Medulla oblongata (tissue), 1 donor: ENCODE measurements at regions not wholly inside any gene's neighbourhood (a gene's known extent, or its start where the extent isn't known, plus 50 kb on each side); places are given as distances from the start of the nearest gene placed in this dataset.
"Not testable (repeated sequence)": the region's sequence is repeated elsewhere in the genome, so short reads cannot be mapped to it uniquely, and the experiment has no call there.

ENCODE experiments used
- DNase-seq: peaks from one replicate; pipeline ENCODE4 v3.0.0-alpha.2; 2015; ENCODE audit errors: extremely low spot score

DNA sequence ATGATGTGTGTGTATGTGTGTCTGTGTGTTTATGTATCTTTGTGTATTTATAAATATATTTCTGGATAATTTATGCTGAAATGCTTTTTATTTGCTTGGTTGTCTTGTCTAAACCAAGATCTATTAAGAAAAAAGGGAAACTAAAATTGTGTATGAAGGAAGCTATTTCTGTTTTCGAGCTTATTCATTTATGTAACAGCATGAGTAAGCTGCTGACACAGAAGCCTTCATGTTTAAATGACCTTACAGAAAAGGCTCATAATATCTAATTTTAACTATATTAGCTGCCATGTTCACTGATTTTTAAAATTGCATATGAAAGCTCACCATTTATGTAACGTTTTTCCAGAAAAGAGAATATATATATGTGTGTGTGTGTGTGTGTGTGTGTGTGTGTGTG lies 392.8 kb downstream of the PTH2R start:
- DNase-seq: no peak

DNA sequence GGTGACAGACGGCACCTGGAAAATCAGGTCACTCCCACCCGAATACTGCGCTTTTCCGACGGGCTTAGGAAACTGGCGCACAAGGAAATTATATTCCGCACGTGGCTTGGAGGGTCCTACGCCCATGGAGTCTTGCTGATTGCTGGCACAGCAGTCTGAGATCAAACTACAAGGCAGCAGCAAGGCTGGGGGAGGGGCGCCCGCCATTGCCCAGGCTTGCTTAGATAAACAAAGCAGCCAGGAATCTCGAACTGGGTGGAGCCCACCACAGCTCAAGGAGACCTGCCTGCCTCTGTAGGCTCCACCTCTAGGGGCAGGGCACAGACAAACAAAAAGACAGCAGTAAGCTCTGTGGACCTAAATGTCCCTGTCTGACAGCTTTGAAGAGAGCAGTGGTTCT lies 394.3 kb downstream of the PTH2R start:
- not testable (repeated sequence) for DNase-seq

DNA sequence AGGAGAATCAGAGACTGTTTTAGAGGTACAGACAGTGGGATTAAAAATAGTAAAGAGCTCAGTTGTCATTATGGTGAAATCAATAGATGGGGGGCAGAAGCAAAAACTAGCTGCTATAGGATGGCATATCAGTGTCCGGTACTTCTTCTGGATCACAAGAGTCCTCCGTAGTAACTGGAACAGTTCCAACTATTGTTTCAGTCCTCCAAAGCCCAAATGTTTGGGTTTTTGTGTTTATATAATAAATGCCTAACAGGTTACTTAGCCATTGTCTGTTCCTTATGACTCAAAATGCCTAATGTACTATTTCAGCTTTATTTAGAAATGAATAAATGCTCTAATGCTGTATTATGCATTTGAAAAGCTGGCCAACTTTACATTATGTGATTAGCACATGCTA lies 401.2 kb downstream of the PTH2R start:
- DNase-seq: no peak

DNA sequence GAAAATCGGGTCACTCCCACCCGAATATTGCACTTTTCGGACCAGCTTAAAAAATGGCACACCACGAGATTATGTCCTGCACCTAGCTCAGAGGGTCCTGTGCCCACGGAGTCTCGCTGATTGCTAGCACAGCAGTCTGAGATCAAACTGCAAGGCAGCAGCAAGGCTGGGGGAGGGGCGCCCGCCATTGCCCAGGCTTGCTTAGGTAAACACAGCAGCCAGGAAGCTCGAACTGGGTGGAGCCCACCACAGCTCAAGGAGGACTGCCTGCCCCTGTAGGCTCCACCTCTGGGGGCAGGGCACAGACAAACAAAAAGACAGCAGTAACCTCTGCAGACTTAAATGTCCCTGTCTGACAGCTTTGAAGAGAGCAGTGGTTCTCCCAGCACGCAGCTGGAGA lies 405.3 kb downstream of the PTH2R start:
- not testable (repeated sequence) for DNase-seq

DNA sequence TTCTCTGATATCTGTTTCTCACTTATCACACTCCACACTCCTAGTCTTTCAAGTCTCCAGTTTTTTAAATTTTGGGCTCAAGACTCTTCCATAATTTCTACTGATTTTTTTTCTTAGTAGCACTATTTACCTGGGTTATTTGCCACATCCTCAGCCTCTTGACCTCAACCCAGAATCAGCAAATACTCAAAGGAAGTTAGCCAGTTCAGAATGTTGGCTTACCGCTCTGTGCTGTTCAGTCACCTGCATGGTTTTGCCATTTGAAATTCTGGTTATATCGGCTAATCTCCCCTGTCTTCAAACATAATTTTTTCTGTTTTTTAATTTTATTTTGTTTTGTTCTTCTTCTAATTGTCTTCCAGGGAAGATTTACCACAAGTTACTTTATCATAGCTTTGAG lies 412.6 kb downstream of the PTH2R start:
- DNase-seq: no peak

DNA sequence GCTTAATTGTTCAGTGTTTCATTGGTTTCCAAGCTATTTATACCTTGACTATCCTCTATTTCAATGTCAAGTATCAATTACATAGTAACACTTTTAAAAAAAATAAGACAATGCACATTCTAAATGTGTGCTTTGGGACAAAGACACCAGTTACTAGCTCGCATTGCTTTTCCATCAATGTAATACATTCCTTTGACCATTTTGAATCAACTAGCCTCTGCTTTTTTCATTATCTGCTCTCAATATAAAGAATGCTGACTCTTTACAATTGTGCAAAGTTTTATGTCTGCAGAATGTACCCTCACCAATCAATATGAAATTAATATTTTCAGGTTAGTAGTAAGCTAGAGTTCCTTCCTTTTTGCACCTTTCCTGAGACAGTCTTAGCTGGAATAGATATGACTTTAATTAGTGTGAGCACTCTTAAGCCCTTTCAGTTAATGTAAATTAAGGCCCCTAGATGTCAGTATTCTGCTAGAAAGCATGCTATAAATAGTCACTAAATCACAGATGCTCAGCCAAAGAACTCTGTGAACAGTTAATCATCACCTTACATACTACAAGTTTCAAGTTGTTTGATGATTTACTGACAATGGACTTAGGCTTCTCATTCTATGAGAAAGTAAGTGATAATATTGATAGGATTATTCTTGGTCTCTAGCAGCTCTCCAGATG lies 413.6 kb downstream of the PTH2R start:
- peak; percentile 11 for DNase-seq

DNA sequence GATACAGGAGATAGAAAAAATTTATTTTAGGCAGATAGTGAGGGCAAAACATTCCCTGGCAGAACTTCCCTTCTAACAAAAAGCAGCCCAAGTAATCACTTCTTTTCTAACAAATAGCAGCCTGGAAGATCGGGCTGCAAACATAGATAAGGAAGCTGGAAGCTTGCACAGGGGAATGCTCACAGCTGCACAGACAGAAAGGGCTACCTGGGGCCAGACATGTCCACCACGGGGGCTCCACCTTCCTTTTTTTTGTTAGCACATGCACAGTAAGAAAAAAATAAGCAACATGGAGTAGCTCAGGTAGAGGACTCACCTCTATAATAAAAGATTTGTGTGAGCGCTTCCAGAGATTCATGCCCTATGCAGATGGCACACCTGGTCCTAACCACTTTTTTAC lies 420.5 kb downstream of the PTH2R start:
- DNase-seq: no peak

DNA sequence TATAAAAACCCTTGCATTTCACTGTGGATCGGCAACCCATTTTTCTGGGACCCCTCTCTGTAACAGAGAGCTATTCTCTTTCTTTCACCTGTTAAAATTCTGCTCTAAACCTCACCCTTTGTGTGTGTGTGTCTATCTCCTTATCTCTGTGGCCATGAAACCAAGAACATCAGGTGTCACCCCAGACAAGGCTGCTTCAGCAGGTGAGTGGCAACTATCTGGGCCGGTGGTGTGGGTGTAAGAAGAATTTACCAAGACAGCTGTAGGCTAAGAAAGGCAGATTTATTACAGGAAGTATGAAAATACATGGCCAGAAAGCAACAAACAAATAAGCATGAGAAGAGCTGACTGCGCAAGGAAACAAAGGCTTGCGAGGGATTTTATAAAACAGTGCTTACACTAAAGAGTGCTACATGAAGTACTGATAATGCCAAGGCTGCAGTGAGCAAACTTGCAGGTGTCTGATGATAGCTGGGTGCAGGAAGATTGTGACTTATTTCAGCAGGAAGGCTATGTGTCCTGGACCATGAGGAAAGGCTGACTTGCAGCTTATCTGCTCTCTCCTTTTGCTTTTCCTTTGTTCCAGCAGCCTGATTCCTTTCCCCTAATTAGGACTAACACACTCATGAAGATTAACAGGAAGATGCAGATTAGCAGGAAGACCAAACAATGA lies 421.1 kb downstream of the PTH2R start:
- no peak for DNase-seq

DNA sequence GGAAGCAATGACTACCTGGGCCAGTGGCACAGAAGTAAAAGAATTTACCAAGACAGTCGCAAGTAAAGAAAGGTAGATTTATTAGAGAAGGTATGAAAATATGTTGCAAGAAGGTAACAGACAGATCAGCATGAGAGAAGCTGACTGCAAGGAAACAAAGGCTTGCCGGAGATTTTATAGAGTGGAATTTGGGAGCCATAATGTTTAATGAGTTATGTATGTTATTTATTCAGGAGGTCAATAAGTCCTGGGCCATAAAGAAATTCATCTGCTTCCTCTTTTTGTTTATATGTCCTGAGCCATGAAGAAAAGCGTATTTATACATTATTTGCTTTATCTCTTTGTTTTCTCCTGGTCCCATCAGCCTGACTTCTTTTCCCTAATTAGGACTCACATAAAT lies 423.6 kb downstream of the PTH2R start:
- no peak for DNase-seq

DNA sequence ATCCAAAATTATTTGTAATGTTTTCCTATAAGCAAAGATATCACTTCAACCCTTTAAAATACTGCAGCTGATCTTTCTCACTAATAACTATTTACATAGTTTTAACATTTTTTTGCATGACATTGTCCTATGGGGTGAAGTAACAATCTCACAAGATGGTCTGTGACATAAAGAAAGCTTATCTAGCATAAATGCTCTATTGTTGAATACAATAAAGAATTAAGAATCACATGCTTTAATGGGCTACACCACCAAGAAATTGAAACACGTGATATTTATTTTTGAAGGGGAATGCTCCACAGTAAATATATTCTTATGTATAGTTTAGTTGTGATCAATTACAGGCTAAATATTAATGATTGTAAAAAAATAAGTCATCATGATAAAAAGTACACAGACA lies 441.1 kb downstream of the PTH2R start:
- no peak for DNase-seq

DNA sequence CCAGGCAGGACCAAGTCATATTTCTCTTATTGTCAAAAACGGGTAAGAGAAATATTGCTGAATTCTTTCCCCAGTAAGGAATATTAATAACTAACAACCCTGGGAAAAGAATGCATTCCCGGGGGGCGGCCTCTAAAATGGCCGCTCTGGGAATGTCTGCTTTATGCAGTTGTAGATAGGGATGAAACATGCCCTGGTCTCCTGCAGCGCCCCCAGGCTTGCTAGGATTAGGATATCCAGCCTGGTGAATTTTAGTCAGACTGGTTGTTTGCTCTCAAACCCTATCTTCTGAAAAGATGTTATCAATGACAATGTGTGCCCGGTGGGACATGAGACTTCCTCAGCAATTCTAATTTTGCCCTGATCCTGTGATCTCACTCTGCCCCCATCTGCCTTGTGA lies 448.1 kb downstream of the PTH2R start:
- DNase-seq: no peak

DNA sequence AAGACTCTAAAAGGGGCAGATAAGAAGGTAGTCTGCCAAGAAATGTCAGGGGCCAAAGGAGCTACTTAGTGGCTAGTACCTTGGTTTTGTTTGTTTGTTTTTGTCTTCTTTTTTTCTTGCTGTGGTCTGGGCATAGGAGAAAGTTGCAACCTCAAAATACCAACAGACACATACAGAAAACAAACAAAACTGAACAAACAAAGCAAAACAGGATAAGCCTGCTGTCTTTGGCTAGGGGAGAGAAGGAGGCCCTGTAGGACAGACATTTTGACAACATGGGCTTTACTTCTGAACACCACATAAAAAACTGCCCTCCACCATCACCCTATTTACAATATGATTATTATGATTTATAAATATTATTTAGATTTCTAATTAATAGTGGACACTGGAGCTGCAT lies 460.8 kb downstream of the PTH2R start:
- DNase-seq: no peak

DNA sequence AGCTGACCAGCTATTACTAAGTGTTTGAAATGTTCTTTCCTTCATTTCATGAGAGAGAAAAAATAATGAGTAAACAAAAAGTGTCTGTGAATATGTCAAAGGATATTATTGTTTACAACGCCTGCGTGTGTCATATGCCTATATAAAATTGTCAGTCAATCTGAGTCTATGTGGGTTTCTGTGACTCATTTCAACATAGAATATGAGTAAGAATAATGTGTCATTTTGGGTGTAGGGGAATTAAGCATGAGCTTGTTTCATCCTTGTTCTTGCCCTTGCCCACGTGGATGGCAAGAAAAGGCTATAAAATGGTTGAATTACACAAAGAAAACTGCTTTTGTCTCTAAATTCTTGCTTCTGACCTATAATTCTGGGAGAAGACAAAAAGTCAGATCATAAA lies 466.0 kb downstream of the PTH2R start:
- no peak for DNase-seq

DNA sequence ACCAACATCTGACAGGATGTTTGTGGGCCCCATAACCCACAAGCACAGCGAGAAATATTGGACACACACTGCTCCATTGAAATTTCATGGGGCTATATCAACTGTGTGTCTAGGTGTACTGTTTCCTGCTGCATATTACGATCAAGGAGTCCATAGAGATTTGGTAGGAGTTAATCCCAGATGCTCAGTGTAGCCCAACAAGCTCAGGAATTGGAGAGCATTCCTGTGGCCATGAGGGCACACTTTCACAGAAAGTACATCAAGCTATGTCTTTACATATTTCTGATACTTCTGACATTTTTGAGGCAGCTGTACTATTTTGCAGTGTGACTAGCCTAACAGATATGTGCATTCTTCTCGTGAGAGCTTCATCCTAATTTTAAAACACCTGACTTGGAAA lies 473.1 kb downstream of the PTH2R start:
- no peak for DNase-seq

DNA sequence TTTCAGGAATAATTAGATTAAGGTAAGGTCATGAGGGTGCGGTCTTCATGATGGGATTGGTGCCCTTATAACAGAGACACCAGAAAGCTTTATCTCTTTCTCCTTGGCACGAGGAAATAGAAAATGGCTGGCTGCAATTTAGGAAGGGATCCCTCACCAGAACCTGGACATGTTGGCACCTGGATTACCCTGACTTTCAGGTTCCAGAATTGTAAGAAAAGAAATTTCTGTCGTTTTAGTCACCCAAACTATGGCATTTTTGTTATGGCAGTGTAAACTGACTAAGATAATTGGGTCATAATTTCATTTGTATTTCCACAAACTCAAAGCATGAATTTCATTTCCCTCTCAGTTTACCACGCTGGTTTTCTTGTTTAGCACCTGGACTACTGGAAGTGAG lies 473.6 kb downstream of the PTH2R start:
- DNase-seq: no peak

DNA sequence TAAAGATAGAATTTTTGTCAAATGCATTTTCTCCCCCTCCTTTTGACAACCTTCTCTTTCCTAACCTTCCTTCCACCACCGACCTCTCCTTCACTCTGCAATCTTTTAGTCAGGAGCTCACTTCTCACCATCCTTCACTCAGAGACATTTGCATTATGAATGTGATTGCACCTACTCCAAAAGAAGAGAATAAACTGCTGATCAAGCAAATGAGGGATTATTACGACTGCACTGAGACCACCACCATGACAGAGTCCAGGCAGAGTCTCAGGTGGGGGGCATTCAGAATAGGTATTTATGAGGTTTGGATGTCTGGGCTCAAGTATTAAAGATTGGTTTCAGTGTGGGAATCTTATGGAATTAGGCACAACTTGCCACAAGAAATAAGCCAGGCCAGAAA lies 483.9 kb downstream of the PTH2R start:
- no peak for DNase-seq

DNA sequence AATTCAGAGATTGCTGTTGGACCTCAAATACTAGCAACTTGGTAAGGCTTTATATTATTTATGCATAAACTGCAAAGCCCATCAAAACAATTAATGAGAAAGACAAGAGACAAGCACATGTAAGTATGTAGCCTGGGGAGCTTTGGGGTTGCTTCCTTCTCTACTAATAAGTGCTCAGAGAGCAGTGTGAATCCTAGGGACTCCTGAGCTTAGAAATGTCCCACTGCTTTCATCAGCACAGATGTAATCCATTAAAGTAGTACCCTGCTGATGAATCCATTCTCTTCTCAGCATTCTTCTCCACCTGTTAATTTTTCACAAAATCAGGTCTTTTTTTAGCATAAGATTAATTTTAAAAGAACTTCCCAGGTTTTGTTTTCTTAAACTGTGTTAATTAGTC lies 485.6 kb downstream of the PTH2R start:
- no peak for DNase-seq

DNA sequence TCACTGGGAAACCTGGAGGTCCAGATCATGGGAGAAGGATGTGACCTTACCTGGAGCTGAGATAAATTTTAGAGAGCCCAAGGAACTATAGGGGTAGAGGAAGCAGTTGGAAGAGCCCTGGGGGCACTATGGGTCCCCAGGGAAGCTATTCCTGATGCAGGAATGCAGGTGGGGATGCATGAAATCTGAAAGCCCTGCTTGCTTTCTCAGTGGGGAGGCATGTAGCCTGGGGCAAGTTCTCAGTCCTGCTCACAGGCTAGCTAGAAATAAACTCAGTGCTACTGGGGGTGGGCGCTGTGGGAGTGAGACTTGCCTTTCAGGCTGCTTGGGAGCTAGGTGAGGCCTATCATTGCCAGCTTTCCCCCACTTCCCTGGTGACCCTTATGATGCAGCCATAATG lies 499.7 kb downstream of the PTH2R start:
- no peak for DNase-seq

DNA sequence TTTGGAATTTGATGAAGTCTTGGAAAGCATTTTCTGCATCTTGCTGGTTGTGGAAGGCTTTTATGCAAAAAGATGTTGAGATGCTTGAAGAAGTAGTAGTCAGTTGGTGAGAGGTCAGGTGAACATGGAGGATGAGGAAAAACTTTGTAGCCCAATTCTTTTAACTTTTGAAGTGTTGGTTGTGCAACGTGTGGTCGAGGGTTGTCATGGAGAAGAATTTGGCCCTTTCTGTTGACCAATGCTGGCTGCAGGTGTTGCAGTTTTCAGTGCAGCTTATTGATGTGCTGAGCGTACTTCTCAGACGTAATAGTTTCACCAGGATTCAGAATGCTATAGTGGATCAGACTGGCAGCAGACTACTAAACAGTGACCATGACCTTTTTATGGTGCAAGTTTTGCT lies 508.4 kb upstream of the MAP2 start:
- no peak for DNase-seq

DNA sequence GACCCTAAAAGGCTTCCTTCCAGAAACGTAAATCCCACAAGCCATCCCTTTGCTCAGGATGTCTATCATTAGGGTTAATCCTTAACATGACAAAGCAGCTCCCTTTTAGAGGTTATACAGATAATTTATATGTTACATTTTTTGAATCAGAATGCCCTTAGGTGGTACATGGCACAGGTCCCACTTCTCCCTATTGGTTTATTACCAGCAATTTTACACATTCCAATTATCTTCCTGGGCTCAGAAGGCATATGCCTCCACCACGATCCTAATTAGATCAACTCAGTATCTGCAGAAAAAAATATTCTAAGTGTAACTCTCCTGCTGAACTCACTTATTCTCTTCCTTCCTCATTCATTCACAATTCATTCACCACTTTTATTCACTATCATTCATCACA lies 507.0 kb upstream of the MAP2 start:
- no peak for DNase-seq

DNA sequence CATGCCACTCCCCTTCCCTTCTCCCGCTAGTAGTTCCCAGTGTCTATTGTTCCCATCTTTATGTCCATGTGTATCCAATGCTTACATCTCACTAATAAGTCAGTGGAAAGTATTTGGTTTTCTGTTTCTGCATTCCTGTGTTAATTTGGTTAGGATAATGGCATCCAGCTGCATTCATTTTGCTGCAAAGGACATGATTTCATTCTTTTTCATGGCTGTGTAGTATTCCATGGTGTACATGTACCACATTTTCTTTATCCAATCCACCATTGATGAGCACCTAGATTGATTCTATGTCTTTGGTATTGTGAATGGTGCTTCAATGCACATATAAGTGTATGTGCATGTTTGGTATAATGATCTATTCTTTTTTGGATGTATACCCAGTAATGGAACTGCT lies 502.5 kb upstream of the MAP2 start:
- not testable (repeated sequence) for DNase-seq

DNA sequence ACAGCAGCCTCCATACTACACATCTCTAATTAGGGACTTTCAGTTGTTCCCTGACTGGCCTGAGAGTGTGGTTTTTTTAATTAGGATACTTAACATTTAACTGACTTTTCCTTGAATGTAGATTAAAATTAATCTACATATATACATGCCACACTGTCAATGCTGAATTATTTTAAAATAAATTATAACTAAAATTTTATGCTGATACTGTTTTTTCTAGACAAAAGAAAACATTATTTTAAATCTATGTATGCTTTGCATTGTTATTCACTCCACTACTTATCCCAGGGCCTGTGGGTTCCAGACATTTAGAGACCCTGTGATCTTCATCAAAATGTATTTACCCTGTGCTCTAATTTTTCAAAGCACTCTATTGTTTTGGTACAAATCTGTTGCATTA lies 496.0 kb upstream of the MAP2 start:
- no peak for DNase-seq

DNA sequence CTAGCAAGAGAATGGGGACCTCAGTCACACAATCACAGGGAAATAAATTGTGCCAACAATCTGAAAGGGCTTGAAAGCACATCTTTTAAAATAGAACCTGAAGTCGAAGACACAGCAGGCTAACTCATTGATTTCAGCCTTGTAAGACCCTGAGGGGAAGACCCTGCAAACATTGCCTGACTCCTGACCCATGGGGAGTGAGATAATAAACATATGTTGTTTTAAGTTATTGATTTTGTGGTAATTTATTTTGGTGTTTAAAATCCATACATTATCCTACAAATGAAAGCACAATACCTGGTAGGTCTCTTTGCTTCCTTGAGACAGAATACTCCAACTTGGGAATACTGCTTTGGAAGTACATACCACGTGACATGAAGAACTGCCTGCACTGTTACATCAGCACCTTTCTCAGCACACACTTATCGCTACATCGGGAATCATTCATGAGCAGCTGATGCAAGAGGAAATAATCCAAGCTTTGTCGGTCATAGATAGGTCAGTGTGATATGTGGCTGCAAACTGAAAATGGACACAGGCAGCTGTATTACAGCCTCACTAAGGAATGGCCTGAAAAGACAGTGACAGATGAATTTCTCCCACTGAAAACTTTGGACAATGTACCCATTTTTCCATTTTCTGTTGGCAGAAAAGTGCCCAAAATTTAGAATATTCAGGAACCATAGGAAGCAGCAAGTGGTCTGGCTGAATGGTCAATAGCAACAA lies 494.5 kb upstream of the MAP2 start:
- no peak for DNase-seq
